Uterus (tissue), 2 donors: ENCODE measurements at regions not wholly inside any gene's neighbourhood (a gene's known extent, or its start where the extent isn't known, plus 50 kb on each side); places are given as distances from the start of the nearest gene placed in this dataset.

ENCODE experiments used
- POLR2A ChIP-seq, 2 donors: fragments of 450-650 bp; IDR thresholded peaks; one replicate each; pipeline ENCODE4 v1.6.1; 2016; ENCODE audit warnings: antibody characterized with exemption in 2 of 2, mild to moderate bottlenecking in 1 of 2, moderate library complexity in 1 of 2
- TF ChIP-seq, protein P1 (sequence below), 4 experiments: fragments of 200-600 bp in 2 of 4; fragments of 450-650 bp in 2 of 4; sonication (generic) in 2 of 4; IDR thresholded peaks; one replicate each; pipeline ENCODE4 v1.5.1; 2016 to 2019; ENCODE audit warnings: antibody characterized with exemption in 4 of 4, mild to moderate bottlenecking in 2 of 4, moderate library complexity in 1 of 4

DNA sequence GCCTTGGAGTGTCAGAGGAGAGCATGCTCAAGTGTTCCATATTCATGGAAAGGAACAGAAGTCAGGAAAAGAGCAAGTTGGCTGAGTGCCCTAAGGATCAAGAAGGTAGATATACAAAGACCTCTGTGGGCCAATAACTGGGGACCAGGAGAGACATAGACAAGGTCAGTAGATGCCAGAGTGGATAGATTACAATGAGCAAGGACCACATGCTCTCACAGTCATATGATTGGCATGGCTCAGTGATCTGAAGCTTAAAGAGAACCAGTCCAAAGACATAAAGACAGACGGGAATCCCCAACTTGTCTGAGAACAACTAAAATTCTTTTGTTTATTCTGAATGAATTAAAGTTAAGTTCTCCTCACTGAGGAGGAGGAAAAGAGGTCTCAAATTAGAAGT, 289.7 kb downstream of the HS3ST1 start:
- TF ChIP-seq, protein P1, sequence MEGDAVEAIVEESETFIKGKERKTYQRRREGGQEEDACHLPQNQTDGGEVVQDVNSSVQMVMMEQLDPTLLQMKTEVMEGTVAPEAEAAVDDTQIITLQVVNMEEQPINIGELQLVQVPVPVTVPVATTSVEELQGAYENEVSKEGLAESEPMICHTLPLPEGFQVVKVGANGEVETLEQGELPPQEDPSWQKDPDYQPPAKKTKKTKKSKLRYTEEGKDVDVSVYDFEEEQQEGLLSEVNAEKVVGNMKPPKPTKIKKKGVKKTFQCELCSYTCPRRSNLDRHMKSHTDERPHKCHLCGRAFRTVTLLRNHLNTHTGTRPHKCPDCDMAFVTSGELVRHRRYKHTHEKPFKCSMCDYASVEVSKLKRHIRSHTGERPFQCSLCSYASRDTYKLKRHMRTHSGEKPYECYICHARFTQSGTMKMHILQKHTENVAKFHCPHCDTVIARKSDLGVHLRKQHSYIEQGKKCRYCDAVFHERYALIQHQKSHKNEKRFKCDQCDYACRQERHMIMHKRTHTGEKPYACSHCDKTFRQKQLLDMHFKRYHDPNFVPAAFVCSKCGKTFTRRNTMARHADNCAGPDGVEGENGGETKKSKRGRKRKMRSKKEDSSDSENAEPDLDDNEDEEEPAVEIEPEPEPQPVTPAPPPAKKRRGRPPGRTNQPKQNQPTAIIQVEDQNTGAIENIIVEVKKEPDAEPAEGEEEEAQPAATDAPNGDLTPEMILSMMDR (IDR thresholded peaks at IDR 0.05): no peak
- TF ChIP-seq POLR2A (IDR thresholded peaks at IDR 0.05): no peak
